ENCODE measurements at regions not wholly inside any gene's neighbourhood (a gene's known extent, or its start where the extent isn't known, plus 50 kb on each side); places are given as distances from the start of the nearest gene placed in this dataset.

- Histone ChIP-seq H3K9ac (ENCODE audit: insufficient read depth in 1 of 2, low read depth in 2 of 2, low read length in 2 of 2) (no peak overlapping the region), H2AFZ (ENCODE audit: low read depth, low read length) (no peak overlapping the region), H3K36me3 (ENCODE audit: control insufficient read depth, insufficient read depth, low read length) (no peaks in the 10 kb centered on the region), H3K4me1 (replicated peaks in 1 of 2; ENCODE audit: control insufficient read depth in 2 of 2, insufficient read depth in 2 of 2, low read length in 2 of 2) (no peaks in the 10 kb centered on the region), H3K4me2 (ENCODE audit: insufficient read depth, low read length) (no peak overlapping the region), H3K79me2 (ENCODE audit: control insufficient read depth, insufficient read depth, low read length) (no peaks in the 10 kb centered on the region), H3K9me1 (ENCODE audit: control insufficient read depth, insufficient read depth, low read length) (no peaks in the 10 kb centered on the region), H4K20me1 (replicated peaks; ENCODE audit: control insufficient read depth, insufficient read depth, low read length) (no peaks in the 10 kb centered on the region), H3K4me3 (no peak overlapping the region), H3K9me3 (replicated peaks; ENCODE audit: control insufficient read depth, insufficient read depth, low read depth, low read length) (no peaks in the 10 kb centered on the region), H3K27me3 (ENCODE audit: control insufficient read depth in 2 of 2, insufficient read depth in 2 of 2, low read length in 2 of 2) (peaks cover 22 to 62% of the 10 kb centered on the region in 2 experiments; a peak in 4 of 5 replicates), H3K27ac (ENCODE audit: extremely low read depth, low read depth, low read length) (no peak overlapping the region)
- intact Hi-C loops (cut with micrococcal nuclease): no loop called here
- TF ChIP-seq XRCC4 (IDR thresholded peaks at IDR 0.05; ENCODE audit: extremely low read depth, insufficient read depth, insufficient read length) (no peak), ARID2 (IDR thresholded peaks at IDR 0.05) (no peak), U2AF2 (optimal IDR thresholded peaks at IDR 0.05; ENCODE audit: low read depth, low read length) (no peak), RHOXF2B (CRISPR knock-in tag; conservative IDR thresholded peaks at IDR 0.05) (no peak), ZNF699 (CRISPR knock-in tag; IDR thresholded peaks at IDR 0.05; ENCODE audit: insufficient replicate concordance) (no peak), FOXK2 (conservative IDR thresholded peaks at IDR 0.05 in 1 of 2, IDR thresholded peaks at IDR 0.05 in 1 of 2; ENCODE audit: low read depth in 2 of 2) (no peak), CHD7 (IDR thresholded peaks at IDR 0.05; ENCODE audit: low read depth, low read length) (no peak)
- ChIA-PET POLR2A (no interaction called here), CTCF (ENCODE audit: low intra/inter-chr PET ratio) (no interaction called here)
- no TSS peak for BruUV-seq (replicated peaks)
- FAIRE-seq (no peak), ATAC-seq (peak; percentile 37; the same call in 2 of the 3 replicates), DNase-seq (ENCODE audit: extremely low read depth in 1 of 4, low spot score in 3 of 4) (no peak)
- 2% methylated on average over 12 of the region's 13 CpGs for WGBS (ENCODE audit: insufficient coverage, low coverage, missing lambda C conversion rate)
- in situ Hi-C loops (cut with MboI): no loop called here
Measured at GRCh38 chr11:126129727-126130671, 67.3 kb upstream of the CDON start.
